HEK293 (cell line): ENCODE measurements at regions not wholly inside any gene's neighbourhood (a gene's known extent, or its start where the extent isn't known, plus 50 kb on each side); places are given as distances from the start of the nearest gene placed in this dataset.

Source experiments
- BCL11A ChIP-seq: fragments of 450-650 bp; formaldehyde crosslinking; IDR thresholded peaks from 2 replicates; pipeline ENCODE4 v1.5.1; 2016; ENCODE audit warnings: low read depth, missing biosample characterization, missing genetic modification characterization
- CTCF ChIP-seq: fragments of 450-650 bp; formaldehyde crosslinking; IDR thresholded peaks from 2 replicates; pipeline ENCODE4 v1.5.1; 2016; ENCODE audit warnings: missing biosample characterization, missing genetic modification characterization
- ELK4 ChIP-seq: IDR thresholded peaks from 2 replicates; pipeline ENCODE4 v1.6.1; 2011; ENCODE audit warnings: mild to moderate bottlenecking, low read depth, low read length, borderline replicate concordance
- TCF7L2 ChIP-seq: IDR thresholded peaks from 2 replicates; pipeline ENCODE4 v1.6.1; 2011; ENCODE audit warnings: low read depth, mild to moderate bottlenecking, inconsistent platforms, low read length, moderate library complexity, borderline replicate concordance
- ZNF10 ChIP-seq: fragments of 450-650 bp; formaldehyde crosslinking; IDR thresholded peaks from 2 replicates; pipeline ENCODE4 v1.5.1; 2017; ENCODE audit warnings: missing biosample characterization, missing genetic modification characterization
- ZNF114 ChIP-seq: fragments of 450-650 bp; formaldehyde crosslinking; IDR thresholded peaks from 2 replicates; pipeline ENCODE4 v1.5.0; 2017; ENCODE audit warnings: missing biosample characterization, missing genetic modification characterization
- ZNF510 ChIP-seq: fragments of 450-650 bp; formaldehyde crosslinking; IDR thresholded peaks from 2 replicates; pipeline ENCODE4 v1.5.1; 2018; ENCODE audit warnings: mild to moderate bottlenecking, missing genetic modification characterization, missing biosample characterization; ENCODE audit not compliant: insufficient replicate concordance
- ZNF558 ChIP-seq: fragments of 450-650 bp; formaldehyde crosslinking; IDR thresholded peaks from 2 replicates; pipeline ENCODE4 v1.5.1; 2016; ENCODE audit warnings: missing biosample characterization, missing genetic modification characterization
- ZNF792 ChIP-seq: fragments of 450-650 bp; formaldehyde crosslinking; IDR thresholded peaks from 2 replicates; pipeline ENCODE4 v1.5.1; 2016; ENCODE audit warnings: missing biosample characterization, missing genetic modification characterization

- no peak for TF ChIP-seq ZNF10 (tag by site-specific recombination)
- TF ChIP-seq ZNF792 (tag by site-specific recombination) = no peak
- TF ChIP-seq ZNF114 (tag by site-specific recombination) = no peak
- no peak for TF ChIP-seq TCF7L2
- TF ChIP-seq BCL11A (tag by site-specific recombination) = no peak
- no peak for TF ChIP-seq ZNF558 (tag by site-specific recombination)
- no peak for TF ChIP-seq ZNF510 (tag by site-specific recombination)
- TF ChIP-seq ELK4 = no peak
- no peak for TF ChIP-seq CTCF (tag by site-specific recombination)
These were observed 731.1 kb upstream of the MAP3K7 start for GRCh38 chr6:91317984-91318383.
